ENCODE measurements at regions not wholly inside any gene's neighbourhood (a gene's known extent, or its start where the extent isn't known, plus 50 kb on each side); places are given as distances from the start of the nearest gene placed in this dataset.

DNA sequence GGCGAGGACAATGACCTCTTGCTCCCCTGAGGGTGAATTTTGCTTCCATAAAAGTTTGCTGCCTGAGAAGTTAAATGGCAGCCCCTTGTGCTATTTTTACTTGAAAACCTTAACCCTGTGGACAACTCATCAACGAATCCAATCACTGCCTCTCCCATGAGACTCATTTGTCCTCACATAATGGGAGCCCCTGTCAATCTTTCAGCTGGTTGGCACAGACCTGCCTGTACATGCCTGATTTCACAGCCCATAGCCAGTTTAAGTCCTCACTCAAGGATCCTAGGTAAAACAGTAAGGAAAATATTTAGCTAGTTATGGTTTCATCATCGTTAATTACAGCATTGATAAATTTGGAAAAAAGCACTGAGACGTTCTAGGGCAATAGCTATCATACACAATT lies 207.4 kb downstream of the NHLRC3 start:
- no peak for DNase-seq

GRCh38 chr13:39249982-39250381 lies 211.7 kb downstream of the NHLRC3 start:
- no peak for DNase-seq

DNA sequence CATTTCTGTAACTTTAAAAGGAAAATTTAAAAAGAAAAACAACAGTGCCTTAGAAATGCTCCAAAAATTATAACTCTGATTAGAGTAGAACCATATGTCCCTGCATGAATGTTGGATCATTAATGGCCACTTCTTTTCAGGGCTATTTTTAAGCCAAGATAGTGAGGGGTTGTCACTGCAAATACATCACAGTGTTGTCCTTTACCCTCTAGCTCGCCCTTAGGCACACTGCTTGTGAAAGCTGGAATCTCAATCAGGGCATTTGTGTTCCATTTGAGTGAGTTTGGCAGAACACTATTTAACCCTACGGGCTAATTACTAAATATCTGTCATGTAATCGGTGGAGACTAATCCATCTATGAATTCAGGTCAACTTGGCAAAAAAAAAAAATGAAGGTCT lies 212.2 kb downstream of the NHLRC3 start:
- DNase-seq: no peak

DNA sequence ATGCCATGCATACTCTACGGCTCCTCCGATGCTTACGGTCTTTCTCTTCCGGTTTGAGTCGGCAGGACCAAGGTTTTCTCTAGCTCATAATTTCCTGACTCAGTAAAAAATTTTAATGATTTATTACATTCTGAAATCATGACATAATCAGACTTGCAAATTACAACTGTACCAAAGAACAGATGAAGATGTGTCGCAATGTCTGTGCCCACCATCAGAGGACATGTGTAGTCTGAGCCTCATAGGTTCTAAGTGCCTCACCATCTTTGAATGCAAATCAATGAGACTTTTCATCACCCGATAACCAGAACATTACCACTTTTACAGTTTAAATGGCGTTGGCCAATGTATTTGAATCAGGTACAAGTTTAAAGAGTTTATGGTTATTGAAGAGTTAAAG lies 213.1 kb downstream of the NHLRC3 start:
- no peak for DNase-seq

- DNase-seq: no peak
Measured at GRCh38 chr13:39253774-39254173, 215.5 kb downstream of the NHLRC3 start.

DNA sequence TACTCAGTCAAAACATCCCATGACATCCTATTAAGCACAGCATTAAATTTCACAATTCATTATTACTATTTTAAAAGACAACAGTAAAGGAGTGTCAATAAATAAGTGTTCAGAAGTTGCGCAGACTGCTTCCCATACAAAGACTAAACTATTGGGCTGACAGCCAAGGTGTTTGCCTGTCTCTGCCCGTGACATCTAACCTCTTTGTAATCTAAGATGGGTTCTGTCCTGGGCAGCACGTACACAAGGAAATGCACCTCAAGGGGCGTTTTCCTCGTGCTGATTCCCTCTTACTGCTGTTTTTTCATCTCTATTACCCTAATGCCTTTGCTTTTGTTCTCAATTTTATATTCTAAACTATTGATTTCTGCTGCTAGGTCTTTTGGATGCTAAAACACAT lies 216.3 kb downstream of the NHLRC3 start:
- no peak for DNase-seq

GRCh38 chr13:39257642-39258041 lies 219.4 kb downstream of the NHLRC3 start:
- DNase-seq: no peak

GRCh38 chr13:39259371-39260140 lies 221.3 kb downstream of the NHLRC3 start:
- no peak for DNase-seq

- peak; percentile 31 for DNase-seq
Measured at GRCh38 chr13:39263033-39263432, 224.8 kb downstream of the NHLRC3 start.

DNA sequence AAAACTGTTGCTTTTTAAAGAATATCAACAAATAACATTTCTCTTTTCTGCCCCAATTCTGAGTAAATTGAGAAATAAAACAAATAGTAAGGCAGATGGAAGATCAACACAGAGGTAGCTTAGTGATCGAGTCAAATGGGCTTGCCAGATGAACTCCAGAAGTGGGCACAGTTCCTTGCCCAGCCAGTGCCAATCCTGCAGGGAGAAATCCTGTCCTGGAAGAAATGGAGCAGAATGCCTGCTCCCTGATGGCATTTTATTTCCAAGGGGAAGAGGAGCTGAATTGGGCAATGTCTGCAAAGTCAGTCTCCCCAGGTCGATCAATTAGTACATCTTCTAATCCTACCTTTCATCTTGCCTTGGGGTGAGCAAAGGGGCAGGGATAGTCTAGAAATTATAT lies 225.3 kb downstream of the NHLRC3 start:
- no peak for DNase-seq

GRCh38 chr13:39266426-39266825 lies 228.2 kb downstream of the NHLRC3 start:
- no peak for DNase-seq

- no peak for DNase-seq
Measured at GRCh38 chr13:39268398-39268797, 230.1 kb downstream of the NHLRC3 start.

GRCh38 chr13:39269004-39269403 lies 230.7 kb downstream of the NHLRC3 start:
- no peak for DNase-seq

DNA sequence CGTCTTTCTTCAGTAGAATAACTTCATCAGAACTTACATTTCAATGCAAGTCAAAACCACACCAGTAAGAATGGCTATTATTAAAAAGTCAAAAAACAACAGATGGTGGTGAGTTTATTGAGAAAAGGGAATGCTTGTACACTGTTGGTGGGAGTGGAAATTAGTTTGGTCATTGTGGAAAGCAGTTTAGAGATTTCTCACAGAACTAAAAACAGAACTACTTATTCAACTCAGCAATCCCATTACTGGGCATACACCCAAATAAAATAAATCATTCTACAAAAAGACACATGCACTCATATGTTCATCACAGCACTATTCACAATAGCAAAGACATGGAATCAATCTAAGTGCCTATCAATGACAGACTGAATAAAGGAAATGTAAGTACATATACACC lies 231.2 kb downstream of the NHLRC3 start:
- DNase-seq: no peak

GRCh38 chr13:39272994-39273393 lies 234.7 kb downstream of the NHLRC3 start:
- no peak for DNase-seq

GRCh38 chr13:39273953-39274738 lies 235.9 kb downstream of the NHLRC3 start:
- DNase-seq: no peak

DNA sequence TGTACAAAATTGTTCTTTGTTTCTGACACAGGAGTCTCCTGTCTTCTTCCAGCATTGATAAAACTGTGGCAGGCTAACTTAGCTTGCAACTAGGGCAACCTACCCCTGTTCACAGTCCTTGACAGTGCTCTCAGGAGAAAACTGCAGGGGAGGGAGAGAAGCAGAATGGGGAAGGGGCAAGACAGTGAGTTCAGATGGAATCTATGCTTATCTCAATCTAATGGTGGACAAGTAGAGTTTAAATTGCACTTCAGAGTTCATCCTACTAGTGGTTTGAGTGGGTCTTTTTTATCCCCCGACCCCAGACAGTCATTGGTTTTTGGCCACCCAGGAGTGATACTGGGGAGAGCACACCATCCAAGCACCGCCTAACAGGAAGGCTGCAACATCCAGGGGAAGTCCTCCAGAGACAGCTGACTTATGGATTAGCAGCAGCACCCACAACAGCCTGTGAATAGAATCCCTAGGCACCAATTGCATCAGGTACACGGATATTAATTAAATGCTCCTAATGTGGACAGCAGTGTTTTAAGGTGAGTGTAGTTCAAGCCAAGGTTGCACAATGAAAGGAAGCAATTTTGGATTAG lies 236.6 kb downstream of the NHLRC3 start:
- no peak for DNase-seq

- no peak for DNase-seq
Measured at GRCh38 chr13:39279077-39279476, 240.8 kb downstream of the NHLRC3 start.

- DNase-seq: no peak
Measured at GRCh38 chr13:39281539-39282150, 243.4 kb downstream of the NHLRC3 start.

DNA sequence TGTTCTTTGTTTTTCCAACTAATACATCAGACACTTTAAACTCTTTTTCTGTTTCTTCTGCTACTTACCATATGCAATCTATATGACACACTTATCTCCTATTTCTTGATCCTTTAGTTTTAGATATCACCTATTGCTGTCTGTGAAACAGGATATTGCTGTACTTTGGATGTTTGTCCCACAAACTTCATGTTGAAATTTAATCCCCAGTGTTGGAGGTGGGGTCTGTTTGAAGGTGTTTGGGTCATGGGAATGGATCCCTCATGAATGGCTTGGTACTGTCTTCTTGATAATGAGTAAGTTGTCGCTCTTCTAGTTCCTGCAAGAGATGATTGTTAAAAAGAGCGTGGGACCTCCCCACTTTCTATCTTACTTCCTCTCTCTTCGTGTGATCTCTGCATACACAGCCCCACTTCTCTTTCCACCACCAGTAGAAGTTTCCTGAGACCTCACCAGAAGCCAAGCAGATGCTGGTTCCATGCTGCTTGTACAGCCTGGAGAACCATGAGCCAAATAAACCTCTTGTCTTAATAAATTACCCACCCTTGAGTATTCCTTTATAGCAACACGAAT lies 244.2 kb downstream of the NHLRC3 start:
- DNase-seq: no peak

GRCh38 chr13:39283072-39283471 lies 244.8 kb downstream of the NHLRC3 start:
- no peak for DNase-seq

DNA sequence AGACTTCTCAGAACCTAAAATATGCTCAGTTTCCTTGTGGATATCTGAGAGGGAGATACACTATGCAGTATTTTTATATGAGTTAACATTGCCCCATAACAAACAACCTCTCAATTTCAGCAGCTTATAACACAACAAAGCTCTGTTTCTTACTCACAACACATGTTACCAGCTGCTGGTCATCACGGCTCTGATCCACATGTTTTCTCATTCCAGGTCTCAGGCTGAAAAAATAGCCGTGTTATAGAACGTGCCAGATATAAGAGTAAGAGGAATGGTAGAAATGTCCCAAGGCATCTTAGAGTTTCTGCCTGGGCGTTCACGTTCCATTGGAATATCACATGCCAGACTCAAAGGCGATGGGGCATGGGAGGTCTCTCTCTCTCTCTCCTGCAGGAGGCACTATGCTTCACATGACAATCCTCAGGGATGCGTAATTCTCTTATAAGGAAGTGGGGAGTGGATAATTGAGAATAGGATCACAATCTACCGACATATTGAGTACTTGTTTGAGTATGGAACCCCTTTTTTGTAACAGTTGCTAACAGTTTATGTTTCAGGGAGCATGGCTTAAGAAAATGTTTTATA lies 246.6 kb downstream of the NHLRC3 start:
- DNase-seq: no peak

All from CD4-positive, alpha-beta T cell treated with Interleukin-10 for 1 hour (primary cell).